ENCODE measurements at regions not wholly inside any gene's neighbourhood (a gene's known extent, or its start where the extent isn't known, plus 50 kb on each side); places are given as distances from the start of the nearest gene placed in this dataset.
"Not testable (repeated sequence)": the region's sequence is repeated elsewhere in the genome, so short reads cannot be mapped to it uniquely, and the experiment has no call there.

- H2AFZ ChIP-seq (ENCODE audit: insufficient read depth, low read length, poor library complexity) = no peak overlapping the region
- H4K8ac ChIP-seq (ENCODE audit: low read depth, low read length) = no peak overlapping the region
- DNase-seq = no peak
Measured at GRCh38 chr3:148518520-148518919, 179.2 kb upstream of the AGTR1 start.

DNA sequence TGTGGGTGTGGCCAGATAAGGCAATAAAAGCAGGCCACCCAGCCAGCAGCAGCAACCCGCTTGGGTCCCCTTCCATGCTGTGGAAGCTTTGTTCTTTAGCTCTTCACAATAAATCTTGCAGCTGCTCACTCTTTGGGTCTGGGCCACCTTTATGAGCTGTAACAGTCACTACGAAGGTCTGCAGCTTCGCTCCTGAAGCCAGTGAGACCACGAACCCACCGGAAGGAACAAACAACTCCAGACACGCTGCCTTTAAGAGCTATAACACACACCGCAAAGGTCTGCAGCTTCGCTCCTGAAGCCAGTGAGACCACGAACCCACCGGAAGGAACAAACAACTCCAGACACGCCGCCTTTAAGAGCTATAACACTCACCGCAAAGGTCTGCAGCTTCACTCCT, 172.1 kb upstream of the AGTR1 start:
- not testable (repeated sequence) for H4K91ac ChIP-seq (ENCODE audit: low read depth, low read length); DNase-seq; H4K8ac ChIP-seq (ENCODE audit: low read depth, low read length); H2BK5ac ChIP-seq (ENCODE audit: low read depth, low read length, poor library complexity); H3K4me3 ChIP-seq (ENCODE audit: low read depth, low read length); H3K18ac ChIP-seq (ENCODE audit: low read length); H2BK120ac ChIP-seq (ENCODE audit: insufficient read depth, low read length, poor library complexity); H3K4me2 ChIP-seq (ENCODE audit: low read length); H3K4me1 ChIP-seq (ENCODE audit: control insufficient read depth in 1 of 2, insufficient read depth in 2 of 2, low read length in 2 of 2); H3K9ac ChIP-seq (ENCODE audit: low read length); H3K79me1 ChIP-seq (ENCODE audit: low read length); H3K79me2 ChIP-seq (ENCODE audit: control insufficient read depth, insufficient read depth, low read length, poor library complexity); H3K4ac ChIP-seq (ENCODE audit: low read depth, low read length); H3K27me3 ChIP-seq (ENCODE audit: insufficient read depth, low read length); H3K9me3 ChIP-seq (ENCODE audit: insufficient read depth, low read depth, low read length); H4K12ac ChIP-seq (ENCODE audit: low read depth, low read length); H3K36me3 ChIP-seq (ENCODE audit: control insufficient read depth in 1 of 2, insufficient read depth in 2 of 2, low read length in 2 of 2); H2BK12ac ChIP-seq (ENCODE audit: low read length); H3K14ac ChIP-seq (ENCODE audit: low read length); H2AK5ac ChIP-seq (ENCODE audit: low read length); H3K27ac ChIP-seq (ENCODE audit: low read depth, low read length); H2AFZ ChIP-seq (ENCODE audit: insufficient read depth, low read length, poor library complexity); H3K23ac ChIP-seq (ENCODE audit: low read length)
- WGBS (ENCODE audit: extremely low coverage, insufficient coverage, insufficient read length) = no CpG with 5 or more reads among the region's 13 CpGs

More at GRCh38 chr3:148518520-148518919, 179.2 kb upstream of the AGTR1 start:
- Histone ChIP-seq H3K4me2 (ENCODE audit: low read length) (no peak overlapping the region), H4K91ac (ENCODE audit: low read depth, low read length) (no peak overlapping the region), H3K18ac (ENCODE audit: low read length) (no peak overlapping the region), H4K12ac (ENCODE audit: low read depth, low read length) (no peak overlapping the region), H3K79me1 (ENCODE audit: low read length) (no peaks in the 10 kb centered on the region), H3K9ac (ENCODE audit: low read length) (no peak overlapping the region), H2BK5ac (ENCODE audit: low read depth, low read length, poor library complexity) (no peak overlapping the region), H3K9me3 (ENCODE audit: insufficient read depth, low read depth, low read length) (no peaks in the 10 kb centered on the region), H3K4ac (ENCODE audit: low read depth, low read length) (no peak overlapping the region), H2BK120ac (ENCODE audit: insufficient read depth, low read length, poor library complexity) (no peak overlapping the region), H3K27ac (ENCODE audit: low read depth, low read length) (no peak overlapping the region), H2BK12ac (ENCODE audit: low read length) (no peak overlapping the region), H3K27me3 (ENCODE audit: insufficient read depth, low read length) (no peaks in the 10 kb centered on the region), H3K36me3 (ENCODE audit: control insufficient read depth in 1 of 2, insufficient read depth in 2 of 2, low read length in 2 of 2) (no peaks in the 10 kb centered on the region), H3K14ac (ENCODE audit: low read length) (no peak overlapping the region), H3K79me2 (ENCODE audit: control insufficient read depth, insufficient read depth, low read length, poor library complexity) (no peaks in the 10 kb centered on the region), H3K4me3 (ENCODE audit: low read depth, low read length) (no peak overlapping the region), H3K23ac (ENCODE audit: low read length) (no peak overlapping the region), H3K4me1 (ENCODE audit: control insufficient read depth in 1 of 2, insufficient read depth in 2 of 2, low read length in 2 of 2) (no peaks in the 10 kb centered on the region), H2AK5ac (ENCODE audit: low read length) (no peak overlapping the region)

- Histone ChIP-seq H3K27ac (ENCODE audit: low read depth, low read length) (no peak overlapping the region), H3K18ac (ENCODE audit: low read length) (no peak overlapping the region), H3K9me3 (ENCODE audit: insufficient read depth, low read depth, low read length) (no peaks in the 10 kb centered on the region), H2BK12ac (ENCODE audit: low read length) (no peak overlapping the region), H3K27me3 (ENCODE audit: insufficient read depth, low read length) (no peaks in the 10 kb centered on the region), H3K4me2 (ENCODE audit: low read length) (no peak overlapping the region), H2BK5ac (ENCODE audit: low read depth, low read length, poor library complexity) (no peak overlapping the region), H3K4ac (ENCODE audit: low read depth, low read length) (no peak overlapping the region), H2BK120ac (ENCODE audit: insufficient read depth, low read length, poor library complexity) (no peak overlapping the region), H3K4me1 (ENCODE audit: control insufficient read depth in 1 of 2, insufficient read depth in 2 of 2, low read length in 2 of 2) (no peaks in the 10 kb centered on the region), H3K23ac (ENCODE audit: low read length) (no peak overlapping the region), H3K4me3 (ENCODE audit: low read depth, low read length) (no peak overlapping the region), H4K8ac (ENCODE audit: low read depth, low read length) (no peak overlapping the region), H3K79me2 (ENCODE audit: control insufficient read depth, insufficient read depth, low read length, poor library complexity) (no peaks in the 10 kb centered on the region), H2AK5ac (ENCODE audit: low read length) (no peak overlapping the region), H3K14ac (ENCODE audit: low read length) (no peak overlapping the region), H3K9ac (ENCODE audit: low read length) (no peak overlapping the region), H3K36me3 (ENCODE audit: control insufficient read depth in 1 of 2, insufficient read depth in 2 of 2, low read length in 2 of 2) (no peaks in the 10 kb centered on the region), H3K79me1 (ENCODE audit: low read length) (no peaks in the 10 kb centered on the region), H2AFZ (ENCODE audit: insufficient read depth, low read length, poor library complexity) (no peak overlapping the region), H4K12ac (ENCODE audit: low read depth, low read length) (no peak overlapping the region), H4K91ac (ENCODE audit: low read depth, low read length) (no peak overlapping the region)
- no peak for DNase-seq
Measured at GRCh38 chr3:148528024-148528423, 169.7 kb upstream of the AGTR1 start.

GRCh38 chr3:148531836-148532235, 165.9 kb upstream of the AGTR1 start:
- Histone ChIP-seq H3K4ac (ENCODE audit: low read depth, low read length) (no peak overlapping the region), H3K27ac (ENCODE audit: low read depth, low read length) (no peak overlapping the region), H3K9ac (ENCODE audit: low read length) (no peak overlapping the region), H3K79me2 (ENCODE audit: control insufficient read depth, insufficient read depth, low read length, poor library complexity) (no peaks in the 10 kb centered on the region), H4K8ac (ENCODE audit: low read depth, low read length) (no peak overlapping the region), H3K27me3 (ENCODE audit: insufficient read depth, low read length) (no peaks in the 10 kb centered on the region), H3K14ac (ENCODE audit: low read length) (no peak overlapping the region), H3K18ac (ENCODE audit: low read length) (no peak overlapping the region), H3K79me1 (ENCODE audit: low read length) (no peaks in the 10 kb centered on the region), H3K23ac (ENCODE audit: low read length) (no peak overlapping the region), H3K4me1 (ENCODE audit: control insufficient read depth in 1 of 2, insufficient read depth in 2 of 2, low read length in 2 of 2) (no peaks in the 10 kb centered on the region), H2AFZ (ENCODE audit: insufficient read depth, low read length, poor library complexity) (no peak overlapping the region), H4K91ac (ENCODE audit: low read depth, low read length) (no peak overlapping the region), H3K4me3 (ENCODE audit: low read depth, low read length) (no peak overlapping the region), H2BK5ac (ENCODE audit: low read depth, low read length, poor library complexity) (no peak overlapping the region), H3K36me3 (ENCODE audit: control insufficient read depth in 1 of 2, insufficient read depth in 2 of 2, low read length in 2 of 2) (no peaks in the 10 kb centered on the region), H3K9me3 (ENCODE audit: insufficient read depth, low read depth, low read length) (no peaks in the 10 kb centered on the region), H2BK120ac (ENCODE audit: insufficient read depth, low read length, poor library complexity) (no peak overlapping the region), H2BK12ac (ENCODE audit: low read length) (no peak overlapping the region), H4K12ac (ENCODE audit: low read depth, low read length) (no peak overlapping the region), H3K4me2 (ENCODE audit: low read length) (no peak overlapping the region), H2AK5ac (ENCODE audit: low read length) (no peak overlapping the region)
- DNase-seq = no peak
- no CpG with 5 or more reads among the region's 2 CpGs for WGBS (ENCODE audit: extremely low coverage, insufficient coverage, insufficient read length)

DNA sequence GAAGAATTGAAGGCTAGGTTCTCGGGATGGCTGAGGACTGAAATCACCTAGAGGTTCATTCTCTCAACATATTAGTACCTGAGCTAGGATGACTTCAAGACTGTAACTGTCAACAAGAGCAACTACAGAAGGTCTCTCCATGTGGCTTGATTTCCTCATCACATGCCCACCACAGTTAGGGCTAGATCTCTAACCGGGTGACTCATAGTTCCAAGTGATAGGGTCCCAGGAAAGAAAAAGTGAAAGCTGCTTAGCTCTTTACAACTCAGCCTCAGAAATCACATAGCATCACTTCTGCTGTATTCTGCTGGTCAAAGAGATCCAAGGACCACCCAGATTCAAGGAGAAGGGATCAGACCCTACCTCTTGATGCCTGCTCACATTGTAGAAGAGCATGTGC, 165.4 kb upstream of the AGTR1 start:
- no peak overlapping the region for H4K12ac ChIP-seq (ENCODE audit: low read depth, low read length)
- no peak overlapping the region for H4K8ac ChIP-seq (ENCODE audit: low read depth, low read length)
- H3K27ac ChIP-seq (ENCODE audit: low read depth, low read length) = no peak overlapping the region
- no peaks in the 10 kb centered on the region for H3K9me3 ChIP-seq (ENCODE audit: insufficient read depth, low read depth, low read length)
- H3K9ac ChIP-seq (ENCODE audit: low read length) = no peak overlapping the region
- no peak overlapping the region for H2BK5ac ChIP-seq (ENCODE audit: low read depth, low read length, poor library complexity)
- H4K91ac ChIP-seq (ENCODE audit: low read depth, low read length) = no peak overlapping the region
- no peaks in the 10 kb centered on the region for H3K79me2 ChIP-seq (ENCODE audit: control insufficient read depth, insufficient read depth, low read length, poor library complexity)
- H3K23ac ChIP-seq (ENCODE audit: low read length) = no peak overlapping the region
- no peak overlapping the region for H2AFZ ChIP-seq (ENCODE audit: insufficient read depth, low read length, poor library complexity)
- no peak overlapping the region for H3K4me3 ChIP-seq (ENCODE audit: low read depth, low read length)
- no peaks in the 10 kb centered on the region for H3K36me3 ChIP-seq (ENCODE audit: control insufficient read depth in 1 of 2, insufficient read depth in 2 of 2, low read length in 2 of 2)
- no CpG with 5 or more reads among the region's 2 CpGs for WGBS (ENCODE audit: extremely low coverage, insufficient coverage, insufficient read length)
- no peaks in the 10 kb centered on the region for H3K4me1 ChIP-seq (ENCODE audit: control insufficient read depth in 1 of 2, insufficient read depth in 2 of 2, low read length in 2 of 2)
- H2BK12ac ChIP-seq (ENCODE audit: low read length) = no peak overlapping the region
- H3K79me1 ChIP-seq (ENCODE audit: low read length) = no peaks in the 10 kb centered on the region
- H3K27me3 ChIP-seq (ENCODE audit: insufficient read depth, low read length) = no peaks in the 10 kb centered on the region
- no peak overlapping the region for H3K14ac ChIP-seq (ENCODE audit: low read length)
- no peak overlapping the region for H3K4me2 ChIP-seq (ENCODE audit: low read length)
- H3K4ac ChIP-seq (ENCODE audit: low read depth, low read length) = no peak overlapping the region
- no peak overlapping the region for H3K18ac ChIP-seq (ENCODE audit: low read length)
- no peak overlapping the region for H2AK5ac ChIP-seq (ENCODE audit: low read length)
- H2BK120ac ChIP-seq (ENCODE audit: insufficient read depth, low read length, poor library complexity) = no peak overlapping the region
- no peak for DNase-seq

Measured in trophoblast cell (in vitro differentiated cells and primary cell).